SU-DHL-6 (cell line): ENCODE measurements at regions not wholly inside any gene's neighbourhood (a gene's known extent, or its start where the extent isn't known, plus 50 kb on each side); places are given as distances from the start of the nearest gene placed in this dataset.

Source experiments
- EZH2phosphoT487 ChIP-seq: fragments of 200-600 bp; sonication (generic), shearing (Covaris generic); conservative IDR thresholded peaks from 2 replicates; pipeline ENCODE4 v1.6.1; 2018; ENCODE audit warnings: mild to moderate bottlenecking, antibody characterized with exemption, low read length, moderate library complexity, mixed read lengths
- TF ChIP-seq, protein P1 (sequence below): fragments of 200-600 bp; sonication (generic); IDR thresholded peaks from one replicate; pipeline ENCODE4 v1.5.1; 2017; ENCODE audit warnings: antibody characterized with exemption, mild to moderate bottlenecking, low read length, moderate library complexity; ENCODE audit not compliant: insufficient read depth, poor library complexity, severe bottlenecking

DNA sequence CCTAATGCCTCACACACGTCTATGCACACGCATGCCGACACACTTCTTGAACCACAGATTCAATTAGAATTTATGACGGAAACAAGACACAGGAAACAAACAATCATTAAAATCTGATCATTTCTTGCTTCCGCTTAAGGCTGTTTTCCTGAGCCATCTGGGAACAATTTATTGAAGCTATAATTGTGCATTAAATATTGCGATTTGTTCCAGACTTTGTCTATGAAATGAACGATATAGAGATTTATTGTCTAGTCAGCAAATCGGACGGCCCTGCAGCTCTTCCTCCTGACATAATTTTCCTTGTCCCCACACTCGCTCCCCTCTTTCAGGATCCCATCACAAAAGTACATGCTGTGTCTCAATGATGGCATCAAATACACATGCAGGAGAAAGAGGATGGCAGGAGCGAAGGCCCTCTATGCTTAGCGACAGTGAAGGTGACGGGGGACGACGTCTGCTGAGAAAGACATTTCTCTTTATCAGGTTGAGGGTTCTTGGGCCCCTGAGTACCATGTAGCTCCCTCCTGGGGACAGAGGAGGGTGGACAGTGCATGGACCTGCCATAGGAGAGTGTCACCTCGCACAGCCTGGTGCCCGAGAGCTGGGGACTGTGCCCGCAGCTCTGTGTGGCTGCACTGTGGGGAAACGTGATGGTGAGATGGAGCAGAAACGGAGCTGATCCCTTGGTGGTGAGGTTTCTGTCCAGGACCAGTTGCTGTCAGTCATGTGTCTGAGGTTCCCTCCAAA lies 157.3 kb downstream of the ACKR3 start:
- TF ChIP-seq, protein P1, sequence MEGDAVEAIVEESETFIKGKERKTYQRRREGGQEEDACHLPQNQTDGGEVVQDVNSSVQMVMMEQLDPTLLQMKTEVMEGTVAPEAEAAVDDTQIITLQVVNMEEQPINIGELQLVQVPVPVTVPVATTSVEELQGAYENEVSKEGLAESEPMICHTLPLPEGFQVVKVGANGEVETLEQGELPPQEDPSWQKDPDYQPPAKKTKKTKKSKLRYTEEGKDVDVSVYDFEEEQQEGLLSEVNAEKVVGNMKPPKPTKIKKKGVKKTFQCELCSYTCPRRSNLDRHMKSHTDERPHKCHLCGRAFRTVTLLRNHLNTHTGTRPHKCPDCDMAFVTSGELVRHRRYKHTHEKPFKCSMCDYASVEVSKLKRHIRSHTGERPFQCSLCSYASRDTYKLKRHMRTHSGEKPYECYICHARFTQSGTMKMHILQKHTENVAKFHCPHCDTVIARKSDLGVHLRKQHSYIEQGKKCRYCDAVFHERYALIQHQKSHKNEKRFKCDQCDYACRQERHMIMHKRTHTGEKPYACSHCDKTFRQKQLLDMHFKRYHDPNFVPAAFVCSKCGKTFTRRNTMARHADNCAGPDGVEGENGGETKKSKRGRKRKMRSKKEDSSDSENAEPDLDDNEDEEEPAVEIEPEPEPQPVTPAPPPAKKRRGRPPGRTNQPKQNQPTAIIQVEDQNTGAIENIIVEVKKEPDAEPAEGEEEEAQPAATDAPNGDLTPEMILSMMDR = no peak
- TF ChIP-seq EZH2phosphoT487 = no peak
